Astrocyte of the spinal cord (primary cell): ENCODE measurements at regions not wholly inside any gene's neighbourhood (a gene's known extent, or its start where the extent isn't known, plus 50 kb on each side); places are given as distances from the start of the nearest gene placed in this dataset.

Experiments
- DNase-seq: peaks from one replicate; pipeline ENCODE4 v3.0.0; 2011; ENCODE audit warnings: low read depth, low spot score
- H3K4me3 ChIP-seq: 2 replicates; pipeline ENCODE4 v1.5.1; 2011; ENCODE audit warnings: low read depth, mild to moderate bottlenecking, low read length, moderate library complexity
- in situ Hi-C: cut with HindIII; loops from 2 replicates; pipeline ENCODE4 v1.10.0; 2017; ENCODE audit warnings: low sequenced_read_pairs
- TF ChIP-seq, protein P1 (sequence below): IDR thresholded peaks from 2 replicates; pipeline ENCODE4 v1.5.1; 2012; ENCODE audit warnings: low read depth, mild to moderate bottlenecking, low read length, inconsistent platforms

DNA sequence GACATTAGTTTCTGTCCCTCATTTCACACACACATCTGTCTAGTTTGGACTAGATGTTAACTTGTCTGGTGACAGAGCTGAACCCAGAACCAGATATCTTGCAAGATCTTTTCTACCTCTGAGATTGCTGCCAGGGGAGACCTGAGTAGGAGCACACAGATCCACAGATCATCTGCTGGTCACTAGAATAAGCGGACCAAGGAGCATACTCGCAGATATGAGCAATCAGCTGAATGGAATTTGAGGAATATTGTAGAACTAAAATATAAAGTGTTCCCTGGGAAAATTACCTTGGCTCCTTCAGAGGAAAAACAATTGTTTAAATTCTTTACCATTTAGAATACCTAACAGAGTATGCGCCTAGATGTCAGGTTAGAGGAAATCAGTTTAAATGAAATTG is 90.7 kb downstream of the TNFSF18 start:
- TF ChIP-seq, protein P1, sequence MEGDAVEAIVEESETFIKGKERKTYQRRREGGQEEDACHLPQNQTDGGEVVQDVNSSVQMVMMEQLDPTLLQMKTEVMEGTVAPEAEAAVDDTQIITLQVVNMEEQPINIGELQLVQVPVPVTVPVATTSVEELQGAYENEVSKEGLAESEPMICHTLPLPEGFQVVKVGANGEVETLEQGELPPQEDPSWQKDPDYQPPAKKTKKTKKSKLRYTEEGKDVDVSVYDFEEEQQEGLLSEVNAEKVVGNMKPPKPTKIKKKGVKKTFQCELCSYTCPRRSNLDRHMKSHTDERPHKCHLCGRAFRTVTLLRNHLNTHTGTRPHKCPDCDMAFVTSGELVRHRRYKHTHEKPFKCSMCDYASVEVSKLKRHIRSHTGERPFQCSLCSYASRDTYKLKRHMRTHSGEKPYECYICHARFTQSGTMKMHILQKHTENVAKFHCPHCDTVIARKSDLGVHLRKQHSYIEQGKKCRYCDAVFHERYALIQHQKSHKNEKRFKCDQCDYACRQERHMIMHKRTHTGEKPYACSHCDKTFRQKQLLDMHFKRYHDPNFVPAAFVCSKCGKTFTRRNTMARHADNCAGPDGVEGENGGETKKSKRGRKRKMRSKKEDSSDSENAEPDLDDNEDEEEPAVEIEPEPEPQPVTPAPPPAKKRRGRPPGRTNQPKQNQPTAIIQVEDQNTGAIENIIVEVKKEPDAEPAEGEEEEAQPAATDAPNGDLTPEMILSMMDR: no peak
- DNase-seq: no peak
- in situ Hi-C loops: no loop called here
- H3K4me3 ChIP-seq: no peak overlapping the region

DNA sequence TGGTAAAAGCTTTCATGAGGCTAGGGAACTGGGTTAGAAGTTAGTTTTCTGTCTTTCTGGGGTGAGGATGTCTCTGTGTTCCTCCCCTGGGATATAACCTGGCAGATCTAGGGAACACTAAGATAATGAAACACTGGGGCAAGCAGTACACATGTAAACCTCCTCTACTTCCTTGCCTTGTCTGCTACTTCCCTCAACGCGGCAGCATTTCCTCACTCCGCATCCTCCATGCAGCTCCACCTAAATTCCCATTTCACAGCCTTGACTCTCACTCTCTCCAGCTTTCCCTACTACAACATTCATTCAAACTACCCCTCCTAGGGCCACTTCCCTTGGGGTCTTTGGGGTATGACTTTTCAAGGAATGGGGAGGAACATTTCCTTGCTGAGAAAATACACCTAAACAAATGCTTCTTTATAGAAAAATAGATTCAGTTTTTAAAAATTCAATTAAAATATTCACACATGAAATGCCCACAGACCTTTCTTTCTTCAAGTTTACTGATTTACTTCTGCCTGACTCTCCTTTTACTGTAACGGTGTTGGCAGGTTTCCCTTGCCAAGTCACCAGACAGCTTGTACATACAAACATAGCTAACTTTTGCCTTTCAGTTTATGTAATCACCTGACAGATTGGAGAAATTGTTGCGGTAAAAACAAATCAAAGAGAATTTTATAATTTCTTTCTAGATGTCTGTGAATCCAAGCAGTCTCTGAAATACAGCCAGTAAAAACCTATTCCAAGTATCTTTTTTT is 90.1 kb downstream of the TNFSF18 start:
- TF ChIP-seq, protein P1: no peak

DNA sequence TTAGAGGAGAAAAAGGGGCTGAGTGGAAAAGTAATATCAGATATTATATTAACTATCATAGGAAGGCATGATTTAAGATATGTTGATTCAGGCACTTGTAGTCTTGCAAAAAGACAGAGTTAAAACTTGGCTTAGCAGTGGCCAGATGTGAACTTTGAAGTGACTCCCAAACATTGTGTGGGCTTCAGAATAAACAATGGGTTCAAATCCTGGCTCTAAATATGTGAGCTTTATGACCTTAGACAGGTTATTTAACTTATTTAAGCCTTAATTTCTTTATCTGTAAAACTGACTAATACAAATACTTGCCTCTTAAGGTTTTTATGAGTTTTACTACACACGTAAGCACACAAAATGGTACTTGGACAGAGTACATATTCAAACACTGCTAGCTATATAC is 85.9 kb downstream of the TNFSF18 start:
- in situ Hi-C loops: no loop called here
- no peak for DNase-seq
- TF ChIP-seq, protein P1: no peak
- no peak overlapping the region for H3K4me3 ChIP-seq

More for the DNA sequence above, 90.1 kb downstream of the TNFSF18 start:
- in situ Hi-C loops: no loop called here
- H3K4me3 ChIP-seq: no peak overlapping the region
- DNase-seq: peak; percentile 50

DNA sequence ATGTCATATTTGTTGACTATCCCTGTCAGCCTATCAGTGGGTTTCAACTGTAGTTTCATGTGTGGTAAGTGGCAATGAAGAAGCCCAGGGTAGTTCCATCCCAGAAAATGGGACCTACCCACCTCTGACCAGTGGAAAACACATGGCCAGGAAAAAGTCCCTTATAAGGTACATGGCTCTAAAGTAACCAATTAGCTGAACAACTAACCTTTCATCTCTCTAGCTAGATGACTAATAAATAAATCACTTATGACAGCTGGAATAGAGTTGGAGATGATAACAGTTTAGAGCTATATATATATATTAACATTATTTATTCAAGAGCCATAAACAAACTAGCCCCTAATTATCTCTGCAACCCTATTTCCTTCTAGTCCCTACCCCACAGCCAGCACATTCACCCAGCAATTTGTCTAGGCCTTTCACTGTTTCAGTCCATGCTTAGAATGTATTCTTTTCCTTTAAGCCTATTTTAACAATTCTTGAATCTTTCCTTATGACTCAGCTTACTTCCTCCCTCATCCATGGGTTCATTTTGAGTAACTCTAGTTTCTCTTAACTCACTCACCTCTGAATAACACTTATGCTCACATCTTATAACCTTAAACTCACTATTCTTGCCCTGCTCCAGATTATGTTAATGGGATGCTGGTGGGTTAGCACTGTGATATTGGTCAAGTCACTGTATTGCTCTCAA is 83.7 kb downstream of the TNFSF18 start:
- TF ChIP-seq, protein P1: no peak
- no peak overlapping the region for H3K4me3 ChIP-seq
- in situ Hi-C loops: no loop called here
- DNase-seq: no peak

DNA sequence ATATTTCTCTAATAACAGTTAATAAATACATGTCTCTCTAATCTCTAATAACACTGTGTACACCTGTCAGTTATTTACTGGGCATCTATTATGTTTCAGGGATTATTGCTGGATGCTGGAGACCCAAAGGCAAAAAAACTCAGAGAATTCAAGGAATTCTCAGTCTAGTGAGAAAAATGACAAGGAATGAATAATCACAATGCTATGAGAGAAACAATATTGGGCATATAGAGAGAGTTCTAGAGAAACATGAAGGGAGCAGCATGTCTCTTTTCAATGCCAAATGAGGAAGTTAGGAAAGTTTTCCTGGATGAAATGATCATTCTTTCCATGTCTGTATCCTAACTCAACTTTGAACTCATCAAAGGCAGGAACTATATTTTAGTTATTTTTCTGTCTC is 82.8 kb downstream of the TNFSF18 start:
- in situ Hi-C loops: no loop called here
- no peak for DNase-seq
- TF ChIP-seq, protein P1: no peak
- H3K4me3 ChIP-seq: no peak overlapping the region

DNA sequence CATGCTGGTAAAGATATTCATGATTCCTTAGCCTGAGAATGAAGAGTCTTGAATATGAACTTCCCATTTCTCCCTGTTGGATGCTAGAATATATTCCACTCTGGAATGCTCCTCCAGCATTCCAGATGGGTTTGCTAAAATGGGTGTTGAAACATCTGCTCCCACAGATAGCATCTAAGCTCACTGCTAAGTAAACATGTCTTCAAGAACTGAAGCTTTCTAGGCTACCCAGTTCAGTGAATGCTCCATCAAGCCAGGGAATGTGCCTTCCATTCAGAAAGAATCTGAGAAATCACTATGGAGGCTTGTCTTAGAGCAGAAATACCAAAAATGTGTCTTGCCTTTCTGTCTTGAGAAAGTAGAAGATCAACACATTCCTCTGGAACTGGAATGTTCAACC is 81.1 kb downstream of the TNFSF18 start:
- peak; percentile 53 for DNase-seq
- H3K4me3 ChIP-seq: no peak overlapping the region
- TF ChIP-seq, protein P1: no peak
- in situ Hi-C loops: no loop called here
